Neural cell (in vitro differentiated cells): ENCODE measurements at regions not wholly inside any gene's neighbourhood (a gene's known extent, or its start where the extent isn't known, plus 50 kb on each side); places are given as distances from the start of the nearest gene placed in this dataset.

Source experiments
- H2AFZ ChIP-seq: fragments of 200-600, 300-800 bp; sonication (generic), shearing (Covaris generic); 2 replicates; pipeline ENCODE4 v1.6.0; 2014; ENCODE audit warnings: low read depth, mild to moderate bottlenecking, antibody characterized with exemption, low read length, moderate library complexity
- H3F3A ChIP-seq: fragments of 200-600 bp; shearing (Covaris generic); 2 replicates; pipeline ENCODE4 v1.6.1; 2016; ENCODE audit warnings: mild to moderate bottlenecking, moderate library complexity, mixed read lengths, antibody characterized with exemption, low read length; ENCODE audit not compliant: insufficient read depth, poor library complexity, severe bottlenecking
- H3K27ac ChIP-seq: fragments of 200-600, 300-800 bp; sonication (generic), shearing (Covaris generic); 2 replicates; pipeline ENCODE4 v1.5.1; 2014; ENCODE audit warnings: mild to moderate bottlenecking, low read length, moderate library complexity
- H3K27me3 ChIP-seq: fragments of 300-800, 200-600 bp; sonication (generic), shearing (Covaris generic); 2 replicates; pipeline ENCODE4 v1.6.0; 2014; ENCODE audit warnings: mild to moderate bottlenecking, low read depth, low read length, moderate library complexity; ENCODE audit not compliant: insufficient read depth
- H3K36me3 ChIP-seq: fragments of 300-800, 200-600 bp; sonication (generic), shearing (Covaris generic); 2 replicates; pipeline ENCODE4 v1.5.1; 2014; ENCODE audit warnings: mild to moderate bottlenecking, antibody characterized with exemption, low read length, moderate library complexity; ENCODE audit not compliant: insufficient read depth
- H3K4me2 ChIP-seq: fragments of 300-800, 200-600 bp; sonication (generic), shearing (Covaris generic); 2 replicates; pipeline ENCODE4 v1.6.0; 2014; ENCODE audit warnings: mild to moderate bottlenecking, low read length
- H3K4me3 ChIP-seq: fragments of 300-800, 200-600 bp; sonication (generic), shearing (Covaris generic); 2 replicates; pipeline ENCODE4 v1.5.1; 2014; ENCODE audit warnings: mild to moderate bottlenecking, low read length, moderate library complexity
- H3K79me2 ChIP-seq: fragments of 200-600 bp; shearing (Covaris generic); replicated peaks from 2 replicates; pipeline ENCODE4 v1.6.0; 2014; ENCODE audit warnings: mild to moderate bottlenecking, low read length, moderate library complexity; ENCODE audit not compliant: insufficient read depth
- H3K9ac ChIP-seq: fragments of 300-800, 200-600 bp; sonication (generic), shearing (Covaris generic); 2 replicates; pipeline ENCODE4 v1.6.1; 2016; ENCODE audit warnings: mild to moderate bottlenecking, low read length, mixed read lengths
- H3K9me2 ChIP-seq: fragments of 200-600 bp; shearing (Covaris generic); 2 replicates; pipeline ENCODE4 v1.6.1; 2016; ENCODE audit warnings: mild to moderate bottlenecking, low read length, mixed read lengths; ENCODE audit not compliant: insufficient read depth
- H3K9me3 ChIP-seq: fragments of 200-600, 300-800 bp; sonication (generic), shearing (Covaris generic); 2 replicates; pipeline ENCODE4 v1.6.1; 2016; ENCODE audit warnings: mild to moderate bottlenecking, mixed run types, low read length, moderate library complexity, mixed read lengths
- H4K20me1 ChIP-seq: fragments of 200-600 bp; shearing (Covaris generic); 2 replicates; pipeline ENCODE4 v1.6.1; 2016; ENCODE audit warnings: mild to moderate bottlenecking, mixed run types; ENCODE audit not compliant: insufficient read depth
- CTCF ChIP-seq: fragments of 450-650 bp; IDR thresholded peaks from 2 replicates; pipeline ENCODE4 v1.5.1; 2014; ENCODE audit warnings: antibody characterized with exemption, mild to moderate bottlenecking, moderate library complexity; ENCODE audit not compliant: poor library complexity, severe bottlenecking
- EP300 ChIP-seq: fragments of 450-650 bp; conservative IDR thresholded peaks from 2 replicates; pipeline ENCODE4 v1.6.1; 2014; ENCODE audit warnings: antibody characterized with exemption, mild to moderate bottlenecking, moderate library complexity; ENCODE audit not compliant: poor library complexity, severe bottlenecking
- EZH2 ChIP-seq: fragments of 200-600, 300-800 bp; shearing (Covaris generic), sonication (generic); IDR thresholded peaks from 2 replicates; pipeline ENCODE4 v1.6.1; 2014; ENCODE audit warnings: antibody characterized with exemption, low read length, borderline replicate concordance, mild to moderate bottlenecking; ENCODE audit not compliant: insufficient read depth, poor library complexity, severe bottlenecking
- MXI1 ChIP-seq: fragments of 450-650 bp; conservative IDR thresholded peaks from 2 replicates; pipeline ENCODE4 v1.6.1; 2014; ENCODE audit warnings: antibody characterized with exemption, mild to moderate bottlenecking; ENCODE audit not compliant: poor library complexity, severe bottlenecking
- POLR2AphosphoS5 ChIP-seq: IDR thresholded peaks from 2 replicates; pipeline ENCODE4 v1.6.1; 2012
- RAD21 ChIP-seq: fragments of 450-650 bp; conservative IDR thresholded peaks from 2 replicates; pipeline ENCODE4 v1.6.1; 2014; ENCODE audit warnings: antibody characterized with exemption, mild to moderate bottlenecking, moderate library complexity
- REST ChIP-seq: IDR thresholded peaks from 2 replicates; pipeline ENCODE4 v1.6.1; 2012; ENCODE audit warnings: borderline replicate concordance
- SMC3 ChIP-seq: fragments of 450-650 bp; conservative IDR thresholded peaks from 2 replicates; pipeline ENCODE4 v1.6.1; 2014; ENCODE audit warnings: antibody characterized with exemption, mild to moderate bottlenecking, moderate library complexity; ENCODE audit not compliant: poor library complexity
- TAF1 ChIP-seq: IDR thresholded peaks from 2 replicates; pipeline ENCODE4 v1.6.1; 2012; ENCODE audit warnings: low read depth

GRCh38 chr4:188492886-188493285, 353.6 kb downstream of the TRIML1 start:
- no peak overlapping the region for H3K4me2 ChIP-seq
- TF ChIP-seq TAF1 (no peak), EZH2 (no peak), REST (no peak), SMC3 (no peak), CTCF (no peak), EP300 (no peak), POLR2AphosphoS5 (no peak), MXI1 (no peak), RAD21 (no peak)
- no peak overlapping the region for H3K9ac ChIP-seq
- H4K20me1 ChIP-seq = no peaks in the 10 kb centered on the region
- no peaks in the 10 kb centered on the region for H3K79me2 ChIP-seq
- no peaks in the 10 kb centered on the region for H3F3A ChIP-seq
- no peaks in the 10 kb centered on the region for H3K27me3 ChIP-seq
- no peak overlapping the region for H3K4me3 ChIP-seq
- no peak overlapping the region for H3K27ac ChIP-seq
- no peaks in the 10 kb centered on the region for H3K36me3 ChIP-seq
- H2AFZ ChIP-seq = no peak overlapping the region
- H3K9me3 ChIP-seq = no peaks in the 10 kb centered on the region
- H3K9me2 ChIP-seq = no peaks in the 10 kb centered on the region

- Histone ChIP-seq H3K79me2 (no peaks in the 10 kb centered on the region), H3K4me2 (no peak overlapping the region), H3K36me3 (no peaks in the 10 kb centered on the region), H4K20me1 (no peaks in the 10 kb centered on the region), H3K4me3 (no peak overlapping the region), H3K9me3 (no peaks in the 10 kb centered on the region), H3K27ac (no peak overlapping the region), H3F3A (no peaks in the 10 kb centered on the region), H3K9me2 (no peaks in the 10 kb centered on the region), H2AFZ (no peak overlapping the region), H3K27me3 (no peaks in the 10 kb centered on the region), H3K9ac (no peak overlapping the region)
- TF ChIP-seq EP300 (no peak), TAF1 (no peak), EZH2 (no peak), RAD21 (no peak), REST (no peak), CTCF (no peak), POLR2AphosphoS5 (no peak), SMC3 (no peak), MXI1 (no peak)
Observed at GRCh38 chr4:188495169-188495568, 355.9 kb downstream of the TRIML1 start.
